Hippocampal formation (tissue), 2 donors: ENCODE measurements at regions not wholly inside any gene's neighbourhood (a gene's known extent, or its start where the extent isn't known, plus 50 kb on each side); places are given as distances from the start of the nearest gene placed in this dataset.

Experiments
- DNase-seq, 2 donors: peaks; one replicate each; lab custom pipeline; 2025; lab: John Stamatoyannopoulos, UW

GRCh38 chr1:234882898-234883297 lies 245.7 kb downstream of the TOMM20 start:
- no peak for DNase-seq

GRCh38 chr1:234881893-234882771 lies 246.5 kb downstream of the TOMM20 start:
- DNase-seq = no peak

GRCh38 chr1:234879147-234880080 lies 249.2 kb downstream of the TOMM20 start:
- no peak for DNase-seq

GRCh38 chr1:234878288-234878687 lies 250.3 kb downstream of the TOMM20 start:
- DNase-seq = no peak

- DNase-seq = no peak
Observed at GRCh38 chr1:234877761-234878160, 250.9 kb downstream of the TOMM20 start.

GRCh38 chr1:234875953-234876855 lies 252.4 kb downstream of the TOMM20 start:
- no peak for DNase-seq

GRCh38 chr1:234875328-234875952 lies 253.2 kb downstream of the TOMM20 start:
- DNase-seq = no peak

GRCh38 chr1:234874291-234875288 lies 254.0 kb downstream of the TOMM20 start:
- no peak for DNase-seq

GRCh38 chr1:234871710-234872271 lies 256.8 kb downstream of the TOMM20 start:
- no peak for DNase-seq

GRCh38 chr1:234871039-234871709 lies 257.5 kb downstream of the TOMM20 start:
- DNase-seq = no peak

- no peak for DNase-seq
Observed at GRCh38 chr1:234870020-234870981, 258.3 kb downstream of the TOMM20 start.

GRCh38 chr1:234869182-234870019 lies 259.2 kb downstream of the TOMM20 start:
- DNase-seq = no peak

- no peak for DNase-seq
Observed at GRCh38 chr1:234868296-234869147, 258.5 kb upstream of the IRF2BP2 start.

GRCh38 chr1:234866007-234866866 lies 256.3 kb upstream of the IRF2BP2 start:
- DNase-seq = no peak
